Gastroesophageal sphincter (tissue), 4 donors: ENCODE measurements at regions not wholly inside any gene's neighbourhood (a gene's known extent, or its start where the extent isn't known, plus 50 kb on each side); places are given as distances from the start of the nearest gene placed in this dataset.

Experiments
- ATAC-seq: fragments of 150-250 bp; one replicate; pipeline ENCODE4 v1.9.1; 2016; ENCODE audit warnings: mild to moderate bottlenecking, moderate library complexity
- H3K27ac ChIP-seq, 4 donors: fragments of 200-600 bp; sonication (generic) in 3 of 4; 1 replicate in 3 of 4; 2 replicates in 1 of 4; pipeline ENCODE4 v1.5.1; 2016 to 2019
- H3K27me3 ChIP-seq: fragments of 200-600 bp; sonication (generic); one replicate; pipeline ENCODE4 v1.5.1; 2019
- H3K36me3 ChIP-seq, 2 donors: fragments of 200-600 bp; sonication (generic); one replicate each; pipeline ENCODE4 v1.5.1; 2019; ENCODE audit warnings: control low read depth in 1 of 2
- H3K4me1 ChIP-seq, 3 donors: fragments of 200-600 bp; sonication (generic); 1 replicate in 2 of 3; 2 replicates in 1 of 3; pipeline ENCODE4 v1.5.1; 2016 to 2019; ENCODE audit warnings: control low read depth in 2 of 3
- H3K4me3 ChIP-seq, 2 donors: fragments of 200-600 bp; sonication (generic); one replicate each; pipeline ENCODE4 v1.5.1; 2019; ENCODE audit warnings: mild to moderate bottlenecking in 1 of 2, moderate library complexity in 1 of 2
- H3K9me3 ChIP-seq, 3 donors: fragments of 200-600 bp; sonication (generic); one replicate each; pipeline ENCODE4 v1.5.1; 2017 to 2019; ENCODE audit warnings: control low read depth in 2 of 3
- CTCF ChIP-seq, 4 experiments: fragments of 200-600 bp in 2 of 4; fragments of 450-650 bp in 2 of 4; sonication (generic) in 1 of 4; IDR thresholded peaks; one replicate each; pipeline ENCODE4 v1.5.1; 2017 to 2019; ENCODE audit warnings: antibody characterized with exemption in 4 of 4, mild to moderate bottlenecking in 2 of 4, moderate library complexity in 2 of 4
- EP300 ChIP-seq: sonication (generic); formaldehyde crosslinking; IDR thresholded peaks from one replicate; pipeline ENCODE4 v1.6.1; 2017; ENCODE audit warnings: antibody characterized with exemption, mild to moderate bottlenecking
- POLR2A ChIP-seq, 2 donors: fragments of 450-650 bp; IDR thresholded peaks; one replicate each; pipeline ENCODE4 v1.6.1; 2017; ENCODE audit warnings: antibody characterized with exemption in 2 of 2, mild to moderate bottlenecking in 2 of 2, moderate library complexity in 1 of 2
- POLR2AphosphoS5 ChIP-seq: sonication (generic); formaldehyde crosslinking; IDR thresholded peaks from one replicate; pipeline ENCODE4 v1.6.1; 2017; ENCODE audit warnings: antibody characterized with exemption
- WGBS, 2 donors: methylation state at CpG; one replicate each; pipeline ENCODE4 v1.1.5; 2018; ENCODE audit warnings: low coverage in 1 of 2; 5-methylcytosine and 5-hydroxymethylcytosine counted together

- no peaks in the 10 kb centered on the region for H3K4me1 ChIP-seq
- no peaks in the 10 kb centered on the region for H3K36me3 ChIP-seq
- 78 to 85% methylated on average over 2 of the region's 2 CpGs for WGBS, 2 donors
- H3K4me3 ChIP-seq, result no peak overlapping the region
- TF ChIP-seq EP300 (no peak), CTCF (IDR thresholded peaks at IDR 0.05) (no peak), POLR2AphosphoS5 (no peak), POLR2A (IDR thresholded peaks at IDR 0.05) (no peak)
- ATAC-seq, result no peak
- no peaks in the 10 kb centered on the region for H3K27me3 ChIP-seq
- peaks cover 0 to 6% (median 0%) of the 10 kb centered on the region in 3 donors for H3K9me3 ChIP-seq
- no peak overlapping the region for H3K27ac ChIP-seq
Measured at GRCh38 chr1:185515696-185516095, 198.7 kb upstream of the IVNS1ABP start.

GRCh38 chr1:185514311-185514710, 197.3 kb upstream of the IVNS1ABP start:
- H3K4me3 ChIP-seq, result no peak overlapping the region

DNA sequence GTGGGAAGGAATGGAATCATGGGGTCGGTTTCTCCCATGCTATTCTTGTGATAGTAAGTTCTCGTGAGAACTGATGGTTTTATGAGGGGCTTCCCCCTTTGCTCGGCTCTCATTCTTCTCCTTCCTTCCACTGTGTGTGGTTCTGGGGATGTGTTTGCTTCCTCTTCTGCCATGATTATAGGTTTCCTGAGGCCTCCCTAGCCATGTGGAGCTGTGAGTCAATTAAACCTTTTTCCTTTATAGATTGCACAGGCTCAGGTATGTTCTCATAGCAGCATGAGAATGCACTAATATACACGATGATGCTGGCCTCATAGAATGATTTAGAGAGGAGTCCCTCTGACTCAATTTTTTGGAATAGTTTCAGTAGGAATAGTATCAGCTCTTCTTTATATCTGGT, 195.4 kb upstream of the IVNS1ABP start:
- 65 to 66% methylated on average over 3 to 4 of the region's 4 CpGs for WGBS, 2 donors
- Histone ChIP-seq H3K27ac (no peak overlapping the region), H3K4me3 (no peak overlapping the region), H3K9me3 (peaks cover 0 to 3% (median 0%) of the 10 kb centered on the region in 3 donors), H3K27me3 (no peaks in the 10 kb centered on the region), H3K36me3 (no peaks in the 10 kb centered on the region), H3K4me1 (no peaks in the 10 kb centered on the region)
- no peak for ATAC-seq
- no peak for TF ChIP-seq POLR2A (IDR thresholded peaks at IDR 0.05)
- TF ChIP-seq CTCF (IDR thresholded peaks at IDR 0.05), result no peak
- no peak for TF ChIP-seq POLR2AphosphoS5
- no peak for TF ChIP-seq EP300

More at GRCh38 chr1:185514311-185514710, 197.3 kb upstream of the IVNS1ABP start:
- H3K36me3 ChIP-seq, result no peaks in the 10 kb centered on the region
- ATAC-seq, result no peak
- no peaks in the 10 kb centered on the region for H3K4me1 ChIP-seq
- TF ChIP-seq EP300, result no peak
- no peak for TF ChIP-seq POLR2AphosphoS5
- TF ChIP-seq CTCF (IDR thresholded peaks at IDR 0.05), result no peak
- TF ChIP-seq POLR2A (IDR thresholded peaks at IDR 0.05), result no peak
- peaks cover 0 to 6% (median 0%) of the 10 kb centered on the region in 3 donors for H3K9me3 ChIP-seq
- H3K27me3 ChIP-seq, result no peaks in the 10 kb centered on the region
- H3K27ac ChIP-seq, result no peak overlapping the region

DNA sequence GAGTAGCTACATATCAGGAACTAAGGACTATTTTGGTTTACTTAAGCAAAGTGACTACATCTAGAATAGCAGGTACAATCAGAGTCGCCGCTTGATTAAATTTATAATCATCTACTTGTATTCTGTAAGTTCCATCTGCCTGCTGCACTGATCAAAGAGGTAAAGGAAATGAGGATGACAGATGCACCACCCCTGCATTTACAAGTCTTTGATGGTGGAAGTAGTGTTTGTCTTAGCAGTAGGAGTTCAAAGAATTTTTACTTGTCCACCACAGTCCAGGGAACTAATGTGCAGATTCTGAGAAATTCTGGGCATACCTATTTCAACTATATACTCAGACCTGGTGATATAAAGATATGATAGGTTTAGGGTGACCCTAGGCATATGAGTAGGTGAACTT, 184.1 kb upstream of the IVNS1ABP start:
- WGBS, 2 donors, result 83 to 97% methylated on average over 2 of the region's 2 CpGs
- no peak for ATAC-seq

More for the DNA sequence above, 184.1 kb upstream of the IVNS1ABP start:
- Histone ChIP-seq H3K36me3 (no peaks in the 10 kb centered on the region), H3K27me3 (no peaks in the 10 kb centered on the region), H3K4me1 (no peaks in the 10 kb centered on the region), H3K9me3 (peaks cover 0 to 5% (median 0%) of the 10 kb centered on the region in 3 donors), H3K4me3 (no peak overlapping the region), H3K27ac (no peak overlapping the region)
- TF ChIP-seq CTCF (IDR thresholded peaks at IDR 0.05) (no peak), EP300 (no peak), POLR2A (IDR thresholded peaks at IDR 0.05) (no peak), POLR2AphosphoS5 (no peak)
